ENCODE measurements at regions not wholly inside any gene's neighbourhood (a gene's known extent, or its start where the extent isn't known, plus 50 kb on each side); places are given as distances from the start of the nearest gene placed in this dataset.

- intact Hi-C loops (cut with DNase I; ENCODE audit: low total_unique reads), result no loop called here
- no peak for DNase-seq
Observed at GRCh38 chr2:121030523-121030922, 254.5 kb downstream of the TFCP2L1 start.

GRCh38 chr2:121031568-121032340 lies 253.2 kb downstream of the TFCP2L1 start:
- H3K4me3 ChIP-seq, result no peak overlapping the region
- H3K9me3 ChIP-seq, result no peaks in the 10 kb centered on the region
- TF ChIP-seq POLR2A (IDR thresholded peaks at IDR 0.05) (no peak), CTCF (IDR thresholded peaks at IDR 0.05) (no peak)
- intact Hi-C loops (cut with DNase I; ENCODE audit: low total_unique reads), result no loop called here
- H3K27ac ChIP-seq, result no peak overlapping the region
- no peaks in the 10 kb centered on the region for H3K27me3 ChIP-seq
- no peaks in the 10 kb centered on the region for H3K4me1 ChIP-seq
- no peak for DNase-seq
- no peaks in the 10 kb centered on the region for H3K36me3 ChIP-seq

More at GRCh38 chr2:121030523-121030922, 254.5 kb downstream of the TFCP2L1 start:
- Histone ChIP-seq H3K36me3 (no peaks in the 10 kb centered on the region), H3K4me3 (no peak overlapping the region), H3K27me3 (no peaks in the 10 kb centered on the region), H3K9me3 (no peaks in the 10 kb centered on the region), H3K4me1 (no peaks in the 10 kb centered on the region), H3K27ac (no peak overlapping the region)
- TF ChIP-seq POLR2A (IDR thresholded peaks at IDR 0.05), result no peak
- TF ChIP-seq CTCF (IDR thresholded peaks at IDR 0.05), result no peak

- H3K36me3 ChIP-seq, result no peaks in the 10 kb centered on the region
- H3K27ac ChIP-seq, result no peak overlapping the region
- no peak overlapping the region for H3K4me3 ChIP-seq
- no peaks in the 10 kb centered on the region for H3K4me1 ChIP-seq
- H3K9me3 ChIP-seq, result no peaks in the 10 kb centered on the region
- TF ChIP-seq CTCF (IDR thresholded peaks at IDR 0.05) (no peak), POLR2A (IDR thresholded peaks at IDR 0.05) (no peak)
- H3K27me3 ChIP-seq, result no peaks in the 10 kb centered on the region
- no peak for DNase-seq
- intact Hi-C loops (cut with DNase I; ENCODE audit: low total_unique reads), result no loop called here
Observed at GRCh38 chr2:121033461-121033996, 251.5 kb downstream of the TFCP2L1 start.

GRCh38 chr2:121034551-121034950 lies 250.5 kb downstream of the TFCP2L1 start:
- Histone ChIP-seq H3K27me3 (no peaks in the 10 kb centered on the region), H3K9me3 (no peaks in the 10 kb centered on the region), H3K27ac (no peak overlapping the region), H3K4me3 (no peak overlapping the region), H3K4me1 (no peaks in the 10 kb centered on the region), H3K36me3 (no peaks in the 10 kb centered on the region)
- intact Hi-C loops (cut with DNase I; ENCODE audit: low total_unique reads), result no loop called here
- TF ChIP-seq CTCF (IDR thresholded peaks at IDR 0.05) (no peak), POLR2A (IDR thresholded peaks at IDR 0.05) (no peak)
- no peak for DNase-seq

- Histone ChIP-seq H3K27ac (no peak overlapping the region), H3K4me1 (no peaks in the 10 kb centered on the region)
- DNase-seq, result no peak
Observed at GRCh38 chr2:121036226-121036692, 248.7 kb downstream of the TFCP2L1 start.

More at GRCh38 chr2:121036226-121036692, 248.7 kb downstream of the TFCP2L1 start:
- no peak for TF ChIP-seq POLR2A (IDR thresholded peaks at IDR 0.05)
- TF ChIP-seq CTCF (IDR thresholded peaks at IDR 0.05), result no peak
- no peaks in the 10 kb centered on the region for H3K9me3 ChIP-seq
- H3K4me3 ChIP-seq, result no peak overlapping the region
- H3K27me3 ChIP-seq, result no peaks in the 10 kb centered on the region
- intact Hi-C loops (cut with DNase I; ENCODE audit: low total_unique reads), result no loop called here
- H3K36me3 ChIP-seq, result no peaks in the 10 kb centered on the region
